GM11168 (cell line): ENCODE measurements at regions not wholly inside any gene's neighbourhood (a gene's known extent, or its start where the extent isn't known, plus 50 kb on each side); places are given as distances from the start of the nearest gene placed in this dataset.

ENCODE experiments used
- in situ Hi-C: fragments of 300-500 bp; cut with MboI; formaldehyde crosslinking; loops from one replicate; pipeline ENCODE4 v1.12.0; 2022; ENCODE audit warnings: low sequenced_read_pairs; ENCODE audit not compliant: unreplicated experiment

DNA sequence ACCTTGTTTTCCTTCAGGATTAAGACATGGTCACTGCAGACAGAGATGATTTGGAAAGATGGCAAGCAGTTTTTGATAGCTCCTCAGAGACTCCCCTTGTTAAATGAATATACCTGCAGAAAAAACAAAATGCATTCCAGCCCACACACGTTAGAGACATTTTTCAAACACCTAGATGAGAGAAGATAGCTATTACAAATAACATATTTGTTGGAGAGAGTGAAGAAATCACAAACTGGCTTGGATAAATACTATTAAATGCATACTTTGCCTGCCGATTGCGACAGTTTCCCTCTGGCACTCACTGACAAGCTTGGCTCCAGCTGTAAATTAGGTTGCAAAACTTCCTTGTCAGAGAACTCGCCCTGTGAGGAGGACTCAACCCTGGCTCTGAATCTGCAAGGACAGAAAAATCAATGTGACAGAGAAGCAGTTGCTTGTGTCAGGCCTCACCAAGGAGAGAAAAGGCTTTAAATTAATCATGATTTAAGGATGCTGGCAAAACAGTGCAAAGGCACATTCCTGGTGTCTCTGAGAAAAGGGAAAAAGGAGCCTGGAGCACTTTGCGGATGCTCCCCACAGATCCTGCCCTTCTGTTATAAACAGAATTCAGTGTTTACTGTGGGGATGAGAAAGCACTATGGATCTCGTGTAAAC lies 423.7 kb upstream of the MARCKS start:
- in situ Hi-C loops = no loop called here

GRCh38 chr6:113434641-113435040 lies 422.5 kb upstream of the MARCKS start:
- in situ Hi-C loops = no loop called here

GRCh38 chr6:113437566-113437965 lies 419.6 kb upstream of the MARCKS start:
- in situ Hi-C loops = no loop called here

DNA sequence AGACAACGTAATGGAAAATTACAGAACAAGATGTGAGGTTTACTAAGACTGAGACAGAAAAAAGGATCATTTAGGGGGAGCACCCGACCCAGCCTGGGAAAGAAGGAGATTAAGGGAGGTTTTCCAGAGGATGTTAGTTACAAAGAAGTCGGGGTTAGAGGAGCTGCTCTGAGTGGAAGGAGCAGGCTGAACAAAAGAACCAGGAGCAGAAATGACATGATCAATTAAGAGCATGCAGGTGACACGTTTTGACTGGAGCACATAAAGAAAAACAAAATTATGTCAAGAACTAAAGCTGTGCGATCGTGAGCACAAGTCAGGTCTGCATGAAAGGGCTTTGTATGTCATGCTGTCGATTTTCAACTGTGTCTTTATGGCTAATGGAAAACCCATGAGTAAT lies 417.3 kb upstream of the MARCKS start:
- in situ Hi-C loops = no loop called here

DNA sequence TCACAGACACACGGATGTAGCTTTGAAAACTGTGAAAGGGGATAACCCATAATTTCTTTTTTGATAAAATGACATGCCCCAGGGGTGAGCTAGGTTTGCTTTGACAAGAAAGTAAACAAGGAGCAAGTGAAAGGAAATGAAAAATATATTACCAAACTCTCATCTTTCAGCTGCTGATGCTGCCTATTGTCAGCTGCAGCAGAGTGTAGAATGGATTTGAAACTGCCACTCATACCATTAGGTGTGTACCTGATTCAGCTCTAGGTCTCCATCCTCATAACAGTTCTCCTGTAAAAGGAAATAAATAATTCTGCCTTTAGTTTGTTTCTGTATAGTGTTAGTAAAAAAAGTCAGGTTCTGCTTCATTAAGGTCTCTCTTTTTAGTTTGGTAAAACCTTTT lies 415.1 kb upstream of the MARCKS start:
- in situ Hi-C loops = no loop called here

DNA sequence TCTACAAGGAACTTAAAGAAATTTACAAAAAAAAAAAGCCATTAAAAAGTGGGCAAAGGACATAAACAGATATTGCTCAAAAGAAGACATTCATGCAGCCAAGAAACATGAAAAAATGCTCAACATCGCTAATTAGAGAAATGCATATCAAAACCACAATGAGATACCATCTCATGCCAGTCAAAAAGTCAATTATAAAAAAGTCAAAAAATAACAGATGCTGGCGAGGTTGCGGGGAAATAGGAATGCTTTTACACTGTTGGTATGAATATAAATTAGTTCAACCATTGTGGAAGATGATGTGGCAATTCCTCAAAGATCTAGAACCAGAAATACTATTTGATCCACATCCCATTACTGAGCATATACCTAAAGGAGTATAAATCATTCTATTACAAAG lies 411.9 kb upstream of the MARCKS start:
- in situ Hi-C loops = no loop called here

DNA sequence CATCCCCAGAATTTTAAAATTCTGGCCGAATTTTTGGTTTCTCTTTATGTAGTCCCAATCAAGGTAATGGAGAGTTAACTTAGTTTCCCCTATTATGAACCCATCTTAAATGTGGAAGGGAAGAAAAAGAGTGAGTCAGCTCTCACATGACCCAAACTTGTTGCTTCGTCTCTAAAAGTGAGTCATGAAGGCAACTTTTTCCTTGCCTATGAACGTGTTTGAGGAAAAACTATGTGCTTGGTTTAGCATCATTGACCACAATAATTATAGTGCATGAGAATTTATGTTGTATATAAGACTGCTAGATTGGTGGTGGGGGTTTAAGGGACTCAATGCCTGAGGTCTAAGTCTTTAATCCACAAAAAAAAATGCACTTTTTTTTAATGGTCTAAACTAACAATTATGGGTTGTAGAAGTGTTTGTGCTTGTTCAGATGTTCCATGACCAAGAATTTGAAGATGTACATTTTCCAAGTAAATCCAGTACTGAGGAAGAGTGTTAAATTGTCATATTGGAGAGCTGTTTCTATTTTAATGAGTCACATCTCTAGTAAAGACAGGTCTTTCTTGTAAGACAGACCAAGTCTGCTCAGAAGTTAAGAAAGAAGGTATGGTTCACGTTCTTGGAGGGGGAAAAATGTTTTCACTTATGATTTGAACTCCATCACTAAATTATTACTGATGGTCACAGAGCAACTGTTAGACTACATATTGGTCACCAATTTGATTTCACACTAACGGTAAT lies 409.9 kb upstream of the MARCKS start:
- in situ Hi-C loops = no loop called here

DNA sequence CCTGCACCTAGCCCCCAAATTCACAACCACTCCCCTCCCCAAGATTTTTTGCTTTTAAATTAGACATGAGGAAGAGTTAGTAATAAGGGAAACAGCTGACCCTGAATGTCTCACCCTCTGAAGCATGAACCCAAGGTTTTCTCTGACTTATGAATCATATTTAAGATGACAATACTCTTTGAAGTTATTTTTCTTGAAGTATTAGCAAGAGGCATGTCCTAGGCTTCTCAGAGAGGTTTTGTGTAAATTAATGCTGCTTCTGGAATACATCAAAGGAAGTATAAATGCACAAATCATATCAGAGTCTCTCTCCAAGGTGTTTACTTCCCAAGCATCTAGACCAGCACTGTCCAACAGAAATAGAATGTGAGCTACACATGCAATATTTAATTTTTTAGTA lies 408.1 kb upstream of the MARCKS start:
- in situ Hi-C loops = no loop called here

GRCh38 chr6:113450061-113450465 lies 407.1 kb upstream of the MARCKS start:
- in situ Hi-C loops = no loop called here

DNA sequence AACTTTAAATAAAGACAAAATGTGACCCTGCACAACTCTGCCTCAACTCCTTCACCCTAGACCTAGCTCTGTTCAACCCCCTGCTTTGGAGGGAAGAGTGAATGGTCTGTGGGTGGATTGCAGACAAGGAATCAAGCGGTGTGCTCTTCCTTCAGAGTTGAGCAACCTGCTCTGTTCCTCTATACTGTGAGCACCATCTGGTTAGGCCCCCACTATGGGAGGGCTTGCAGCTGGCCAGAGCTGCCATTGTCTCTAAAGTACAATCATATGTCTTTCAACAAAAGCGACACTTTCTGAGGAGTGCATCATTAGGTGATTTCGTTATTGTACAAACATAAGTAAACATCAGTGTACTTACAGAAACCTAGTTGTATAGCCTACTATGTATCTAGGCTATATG lies 406.1 kb upstream of the MARCKS start:
- in situ Hi-C loops = no loop called here

GRCh38 chr6:113457198-113457597 lies 399.9 kb upstream of the MARCKS start:
- in situ Hi-C loops = no loop called here

DNA sequence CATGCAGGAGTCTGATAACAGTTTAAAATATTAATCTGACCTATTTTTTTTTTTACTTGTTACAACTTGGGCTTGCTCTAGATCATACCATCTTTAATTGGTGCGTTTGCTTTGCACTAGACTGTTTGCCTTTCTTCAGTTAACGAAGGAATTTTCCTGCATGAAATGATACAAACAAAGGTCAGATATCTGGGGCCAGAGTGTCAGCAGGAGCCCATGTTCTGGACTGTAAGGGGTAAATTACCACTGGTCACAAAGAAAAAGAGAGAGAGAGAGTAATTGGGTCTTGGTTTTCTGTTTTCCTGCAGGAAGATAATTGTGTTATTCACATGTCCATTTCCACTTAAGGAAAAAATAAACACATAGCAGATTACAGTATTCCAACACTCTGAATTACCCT lies 399.4 kb upstream of the MARCKS start:
- in situ Hi-C loops = no loop called here

GRCh38 chr6:113458368-113459010 lies 398.7 kb upstream of the MARCKS start:
- in situ Hi-C loops = no loop called here

DNA sequence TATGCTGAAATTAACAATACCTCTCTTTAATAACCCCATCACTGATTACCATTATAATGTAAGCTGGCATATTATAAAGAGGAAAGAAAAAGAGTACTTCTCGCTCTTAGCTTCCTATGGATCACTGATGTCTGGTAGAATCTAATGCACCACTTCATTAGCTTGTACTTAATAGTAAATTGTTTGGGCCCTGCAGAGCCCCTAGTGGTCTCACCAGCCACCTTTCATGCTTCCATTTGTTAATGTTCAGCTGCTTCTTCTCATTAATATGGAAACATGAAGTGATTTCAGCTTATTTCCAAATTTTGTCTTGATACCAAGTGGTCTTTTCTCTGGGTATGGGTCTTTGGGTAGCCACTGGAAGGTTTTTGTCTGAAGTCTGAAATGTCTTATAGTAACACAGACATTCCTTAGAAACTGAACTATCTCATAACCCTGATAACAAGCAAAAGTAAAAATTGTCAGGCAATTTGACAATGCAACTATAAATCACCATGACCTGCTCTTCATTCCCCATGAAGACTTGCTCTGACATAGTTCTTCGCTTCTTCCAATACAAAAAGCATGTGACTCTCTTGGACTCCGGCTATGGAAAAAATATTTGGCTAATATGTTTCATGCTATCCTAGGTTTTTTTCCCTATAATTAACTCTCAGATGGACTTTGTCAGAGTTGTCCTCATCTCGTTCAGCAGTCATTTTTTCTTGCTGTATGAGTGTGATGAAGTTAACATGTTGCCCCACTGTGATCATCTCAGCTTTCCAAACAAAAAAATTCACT lies 395.8 kb upstream of the MARCKS start:
- in situ Hi-C loops = no loop called here

GRCh38 chr6:113464536-113464935 lies 392.6 kb upstream of the MARCKS start:
- in situ Hi-C loops = no loop called here

DNA sequence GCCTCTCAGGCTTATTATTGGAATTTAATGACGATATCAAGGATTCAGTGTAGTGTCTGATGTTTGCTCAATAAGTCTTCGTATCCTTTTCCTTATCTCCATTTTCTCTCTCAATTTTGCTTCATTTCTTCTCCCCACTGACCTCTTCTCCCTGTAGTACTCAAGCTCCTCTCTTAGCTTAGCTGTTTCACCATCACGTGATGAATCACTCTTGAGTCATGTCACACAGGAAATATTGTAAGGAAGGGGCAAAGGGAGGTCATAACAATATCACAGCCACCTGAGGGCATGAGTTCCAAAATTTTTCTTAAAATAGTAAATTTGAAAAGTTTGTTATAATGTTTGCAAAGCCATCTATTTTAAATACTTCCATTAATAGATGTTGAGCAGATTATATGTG lies 392.2 kb upstream of the MARCKS start:
- in situ Hi-C loops = no loop called here

- in situ Hi-C loops = no loop called here
Observed at GRCh38 chr6:113466526-113466925, 390.6 kb upstream of the MARCKS start.

DNA sequence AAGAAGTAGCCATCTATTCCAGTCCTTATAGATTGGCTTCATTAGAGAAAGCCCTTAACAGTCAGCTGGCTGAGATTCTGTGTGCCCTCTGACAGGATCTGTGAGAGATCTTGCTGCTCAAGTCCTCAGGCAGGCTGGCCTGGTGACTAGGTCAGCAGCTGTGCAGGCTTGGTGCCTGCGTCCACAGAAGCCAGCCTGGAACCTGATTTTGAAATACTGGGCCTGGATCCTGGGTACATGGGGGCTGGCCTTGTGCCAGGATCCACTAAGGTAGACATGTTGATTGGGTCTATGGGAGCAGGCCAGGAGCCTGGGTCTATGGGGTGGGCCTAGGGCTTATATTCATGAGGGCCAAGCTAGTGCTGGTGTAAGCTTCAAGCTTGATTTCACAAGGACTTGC lies 381.8 kb upstream of the MARCKS start:
- in situ Hi-C loops = no loop called here

DNA sequence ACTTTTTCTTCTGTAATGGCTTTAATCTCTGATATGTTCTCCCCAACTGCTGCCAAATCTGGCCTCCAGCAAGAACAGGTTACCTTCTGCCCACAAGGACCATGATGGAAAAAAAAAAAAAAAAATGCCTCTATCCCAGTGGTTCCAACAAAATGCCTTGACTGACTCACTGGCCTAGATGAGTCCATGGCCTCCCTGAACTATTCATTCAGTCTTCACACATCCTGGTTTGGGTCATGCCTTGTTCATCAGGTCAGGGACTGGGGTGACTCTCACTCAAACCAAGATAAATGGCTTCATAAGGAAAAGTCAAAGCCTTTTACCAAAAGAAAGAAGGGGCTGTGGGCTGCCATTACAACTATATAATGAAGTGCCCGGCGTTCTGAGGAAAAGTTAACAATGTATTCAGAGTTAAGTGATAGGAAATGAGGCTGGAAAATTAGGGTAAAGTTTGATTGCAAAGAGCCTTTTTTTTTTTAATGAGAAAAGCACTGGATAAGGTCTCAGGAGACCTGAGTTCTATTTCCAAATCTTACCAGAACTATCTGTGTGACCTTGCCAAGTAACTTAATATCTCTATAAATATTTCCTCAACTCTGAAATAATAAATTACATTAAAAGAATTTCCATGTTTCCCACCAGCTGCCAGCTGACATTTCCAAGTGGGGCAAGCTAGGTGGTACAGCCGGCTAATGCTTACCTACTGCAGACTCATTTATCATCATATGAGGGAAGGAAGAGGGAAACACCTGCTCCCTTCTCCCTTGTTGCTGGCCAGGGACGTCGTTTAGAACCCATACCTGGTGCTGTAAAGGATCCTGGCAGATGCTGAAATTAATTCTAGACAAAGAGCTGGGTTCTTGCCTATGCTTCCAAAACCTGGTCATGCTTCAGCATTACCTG lies 380.0 kb upstream of the MARCKS start:
- in situ Hi-C loops = no loop called here

DNA sequence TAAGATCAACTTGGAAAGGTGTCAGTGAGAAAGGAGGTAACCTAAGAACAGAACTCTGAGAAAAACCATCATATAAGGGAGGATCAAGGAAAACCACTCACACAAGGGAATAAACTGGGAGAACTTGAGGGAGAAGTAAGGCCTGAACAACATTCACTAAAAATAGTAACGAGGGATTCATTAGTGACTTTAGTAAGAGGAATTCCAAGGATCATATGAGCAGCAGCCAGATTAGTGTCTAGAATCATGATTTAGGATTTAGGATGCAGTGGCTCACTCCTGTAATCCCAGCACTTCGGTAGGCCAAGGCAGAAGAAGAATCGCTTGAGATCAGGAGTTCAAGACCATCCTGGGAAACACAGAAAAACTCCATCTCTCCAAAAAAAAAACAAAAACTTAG lies 376.5 kb upstream of the MARCKS start:
- in situ Hi-C loops = no loop called here
